ENCODE measurements at regions not wholly inside any gene's neighbourhood (a gene's known extent, or its start where the extent isn't known, plus 50 kb on each side); places are given as distances from the start of the nearest gene placed in this dataset.

GRCh38 chr1:221430152-221430960 lies 311.5 kb downstream of the DUSP10 start:
- DNase-seq (ENCODE audit: low spot score): no peak

- no peak for DNase-seq (ENCODE audit: low spot score)
Measured at GRCh38 chr1:221431068-221431651, 310.7 kb downstream of the DUSP10 start.

GRCh38 chr1:221431961-221432360 lies 309.9 kb downstream of the DUSP10 start:
- no peak for DNase-seq (ENCODE audit: low spot score)

GRCh38 chr1:221435504-221435904 lies 306.4 kb downstream of the DUSP10 start:
- peak; percentile 39 for DNase-seq (ENCODE audit: low spot score)

GRCh38 chr1:221437171-221437570 lies 304.7 kb downstream of the DUSP10 start:
- DNase-seq (ENCODE audit: low spot score): no peak

- no peak for DNase-seq (ENCODE audit: low spot score)
Measured at GRCh38 chr1:221437926-221438325, 304.0 kb downstream of the DUSP10 start.

- DNase-seq (ENCODE audit: low spot score): peak; percentile 59
Measured at GRCh38 chr1:221439008-221439746, 302.7 kb downstream of the DUSP10 start.

GRCh38 chr1:221439747-221440501 lies 302.0 kb downstream of the DUSP10 start:
- peak; percentile 62 for DNase-seq (ENCODE audit: low spot score)

- DNase-seq (ENCODE audit: low spot score): no peak
Measured at GRCh38 chr1:221440658-221441057, 301.2 kb downstream of the DUSP10 start.

- no peak for DNase-seq (ENCODE audit: low spot score)
Measured at GRCh38 chr1:221442056-221442455, 299.8 kb downstream of the DUSP10 start.

- DNase-seq (ENCODE audit: low spot score): no peak
Measured at GRCh38 chr1:221444346-221444745, 297.5 kb downstream of the DUSP10 start.

- DNase-seq (ENCODE audit: low spot score): no peak
Measured at GRCh38 chr1:221448585-221449175, 293.2 kb downstream of the DUSP10 start.

- DNase-seq (ENCODE audit: low spot score): no peak
Measured at GRCh38 chr1:221449194-221449593, 292.7 kb downstream of the DUSP10 start.

GRCh38 chr1:221449801-221450470 lies 292.0 kb downstream of the DUSP10 start:
- no peak for DNase-seq (ENCODE audit: low spot score)

GRCh38 chr1:221451741-221452140 lies 290.1 kb downstream of the DUSP10 start:
- no peak for DNase-seq (ENCODE audit: low spot score)

GRCh38 chr1:221454096-221454495 lies 287.8 kb downstream of the DUSP10 start:
- DNase-seq (ENCODE audit: low spot score): no peak

- DNase-seq (ENCODE audit: low spot score): no peak
Measured at GRCh38 chr1:221456918-221457317, 285.0 kb downstream of the DUSP10 start.

- DNase-seq (ENCODE audit: low spot score): no peak
Measured at GRCh38 chr1:221457685-221458446, 284.0 kb downstream of the DUSP10 start.

GRCh38 chr1:221458447-221459156 lies 283.3 kb downstream of the DUSP10 start:
- DNase-seq (ENCODE audit: low spot score): no peak

- no peak for DNase-seq (ENCODE audit: low spot score)
Measured at GRCh38 chr1:221459558-221459957, 282.3 kb downstream of the DUSP10 start.

Data from CD4-positive, alpha-beta T cell treated with Interleukin-15 for 4 hours (primary cell).